Chondrocyte (in vitro differentiated cells): ENCODE measurements at regions not wholly inside any gene's neighbourhood (a gene's known extent, or its start where the extent isn't known, plus 50 kb on each side); places are given as distances from the start of the nearest gene placed in this dataset.
"Not testable (repeated sequence)": the region's sequence is repeated elsewhere in the genome, so short reads cannot be mapped to it uniquely, and the experiment has no call there.

Source experiments
- DNase-seq: peaks from one replicate; pipeline ENCODE4 v3.0.0; 2021; ENCODE audit warnings: mixed read lengths, low spot score
- H3K27ac Mint-ChIP-seq: one replicate; pipeline ENCODE4 v1.8.0; 2021; ENCODE audit warnings: mild to moderate bottlenecking, moderate library complexity, mixed read lengths; ENCODE audit not compliant: unreplicated experiment
- H3K27me3 Mint-ChIP-seq: 2 replicates; pipeline ENCODE4 v1.8.0; 2021; ENCODE audit warnings: low read depth, mixed read lengths
- H3K36me3 Mint-ChIP-seq: 2 replicates; pipeline ENCODE4 v1.8.0; 2021; ENCODE audit warnings: low read depth, mixed read lengths
- H3K4me1 Mint-ChIP-seq: 2 replicates; pipeline ENCODE4 v1.8.0; 2021; ENCODE audit warnings: low read depth, mild to moderate bottlenecking, mixed read lengths
- H3K4me3 Mint-ChIP-seq: one replicate; pipeline ENCODE4 v1.8.0; 2021; ENCODE audit warnings: mild to moderate bottlenecking, moderate library complexity, mixed read lengths; ENCODE audit not compliant: unreplicated experiment
- H3K9me3 Mint-ChIP-seq: 2 replicates; pipeline ENCODE4 v1.8.0; 2021; ENCODE audit warnings: low read depth, mixed read lengths
- CTCF ChIP-seq: fragments of 200-600 bp; sonication (generic); IDR thresholded peaks from 2 replicates; pipeline ENCODE4 v1.5.0; 2021; ENCODE audit warnings: antibody characterized with exemption, mild to moderate bottlenecking, moderate library complexity

GRCh38 chr11:98307827-98308491 lies 712.8 kb upstream of the CNTN5 start:
- Mint-ChIP-seq H3K36me3 (no peaks in the 10 kb centered on the region), H3K27me3 (peaks cover 3% of the 10 kb centered on the region), H3K4me1 (no peaks in the 10 kb centered on the region), H3K9me3 (no peaks in the 10 kb centered on the region), H3K4me3 (no peak overlapping the region), H3K27ac (no peak overlapping the region)
- no peak for DNase-seq
- no peak for TF ChIP-seq CTCF

DNA sequence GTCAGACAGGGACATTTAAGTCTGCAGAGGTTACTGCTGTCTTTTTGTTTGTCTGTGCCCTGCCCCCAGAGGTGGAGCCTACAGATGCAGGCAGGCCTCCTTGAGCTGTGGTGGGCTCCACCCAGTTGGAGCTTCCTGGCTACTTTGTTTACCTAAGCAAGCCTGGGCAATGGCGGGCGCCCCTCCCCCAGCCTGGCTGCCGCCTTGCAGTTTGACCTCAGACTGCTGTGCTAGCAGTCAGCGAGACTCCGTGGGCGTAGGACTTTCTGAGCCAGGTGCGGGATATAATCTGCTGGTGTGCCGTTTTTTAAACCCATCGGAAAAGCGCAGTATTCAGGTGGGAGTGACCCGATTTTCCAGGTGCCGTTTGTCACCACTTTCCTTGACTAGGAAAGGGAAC lies 690.4 kb upstream of the CNTN5 start:
- H3K27ac Mint-ChIP-seq, H3K9me3 Mint-ChIP-seq, H3K27me3 Mint-ChIP-seq, H3K36me3 Mint-ChIP-seq, H3K4me1 Mint-ChIP-seq, DNase-seq, H3K4me3 Mint-ChIP-seq: not testable (repeated sequence)

GRCh38 chr11:98358551-98358950 lies 662.2 kb upstream of the CNTN5 start:
- H3K4me3 Mint-ChIP-seq, result no peak overlapping the region
- no peak for TF ChIP-seq CTCF
- H3K36me3 Mint-ChIP-seq, result no peaks in the 10 kb centered on the region
- H3K4me1 Mint-ChIP-seq, result no peaks in the 10 kb centered on the region
- no peak for DNase-seq
- no peaks in the 10 kb centered on the region for H3K9me3 Mint-ChIP-seq
- H3K27me3 Mint-ChIP-seq, result no peaks in the 10 kb centered on the region
- no peak overlapping the region for H3K27ac Mint-ChIP-seq

- Mint-ChIP-seq H3K27me3 (no peaks in the 10 kb centered on the region), H3K9me3 (no peaks in the 10 kb centered on the region), H3K27ac (no peak overlapping the region), H3K4me1 (no peaks in the 10 kb centered on the region), H3K36me3 (no peaks in the 10 kb centered on the region), H3K4me3 (no peak overlapping the region)
- TF ChIP-seq CTCF, result no peak
- DNase-seq, result no peak
Measured at GRCh38 chr11:98365190-98365589, 655.6 kb upstream of the CNTN5 start.

DNA sequence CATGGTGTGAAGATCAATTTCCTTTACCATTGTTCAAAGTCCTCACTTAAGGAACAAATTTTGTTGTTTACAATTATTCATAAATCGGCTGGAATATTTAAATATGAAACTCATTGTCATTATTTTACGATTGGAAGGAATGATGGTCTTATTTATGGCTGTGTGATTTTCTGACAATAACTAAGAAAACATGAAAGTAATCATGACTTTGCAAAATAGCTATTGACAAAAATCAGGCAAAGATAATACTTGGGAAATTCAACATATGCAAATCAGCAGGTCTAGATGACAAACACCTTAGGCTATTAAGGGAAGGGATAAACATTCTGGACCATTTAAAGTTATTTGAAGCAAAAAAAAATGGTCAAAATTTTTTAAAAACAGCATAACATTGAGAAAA lies 654.8 kb upstream of the CNTN5 start:
- Mint-ChIP-seq H3K36me3 (no peaks in the 10 kb centered on the region), H3K27ac (no peak overlapping the region), H3K4me1 (no peaks in the 10 kb centered on the region), H3K27me3 (no peaks in the 10 kb centered on the region), H3K4me3 (no peak overlapping the region), H3K9me3 (no peaks in the 10 kb centered on the region)
- no peak for TF ChIP-seq CTCF
- no peak for DNase-seq

DNA sequence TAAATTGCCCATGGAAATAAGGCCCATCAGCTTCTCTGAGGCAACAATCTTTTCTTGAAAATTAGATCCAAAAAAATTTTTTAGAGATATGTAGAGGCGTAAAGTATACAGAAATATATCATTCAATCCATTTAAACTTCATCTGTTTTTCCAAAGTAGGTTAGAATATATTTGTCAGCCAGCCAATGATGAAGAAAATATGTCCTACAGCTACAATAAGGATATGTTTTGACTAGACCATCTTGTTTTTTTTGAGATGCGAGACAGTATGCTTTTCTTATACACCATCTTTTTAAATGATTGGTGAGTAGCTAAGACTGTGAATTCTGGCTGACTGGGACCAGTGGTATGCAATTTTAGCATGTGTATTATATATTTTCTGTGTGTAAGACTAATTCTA lies 630.4 kb upstream of the CNTN5 start:
- Mint-ChIP-seq H3K4me1 (no peaks in the 10 kb centered on the region), H3K36me3 (no peaks in the 10 kb centered on the region), H3K9me3 (no peaks in the 10 kb centered on the region), H3K27me3 (peaks cover 2% of the 10 kb centered on the region), H3K27ac (no peak overlapping the region), H3K4me3 (no peak overlapping the region)
- no peak for DNase-seq
- TF ChIP-seq CTCF, result no peak

- not testable (repeated sequence) for H3K9me3 Mint-ChIP-seq, H3K27me3 Mint-ChIP-seq, H3K4me3 Mint-ChIP-seq, DNase-seq, H3K4me1 Mint-ChIP-seq, H3K36me3 Mint-ChIP-seq, H3K27ac Mint-ChIP-seq
Measured at GRCh38 chr11:98394500-98394899, 626.2 kb upstream of the CNTN5 start.
